ENCODE measurements at regions not wholly inside any gene's neighbourhood (a gene's known extent, or its start where the extent isn't known, plus 50 kb on each side); places are given as distances from the start of the nearest gene placed in this dataset.

- TF ChIP-seq EZH2 (IDR thresholded peaks at IDR 0.05; ENCODE audit: insufficient read depth, poor library complexity, severe bottlenecking), result no peak
- TF ChIP-seq EZH2phosphoT487 (IDR thresholded peaks at IDR 0.05; ENCODE audit: insufficient read depth, low read depth), result no peak
These were observed 60.1 kb upstream of the XAGE1B start for GRCh38 chrX:52576946-52577345.

All from GM23248 (cell line).